MM.1S (cell line): ENCODE measurements at regions not wholly inside any gene's neighbourhood (a gene's known extent, or its start where the extent isn't known, plus 50 kb on each side); places are given as distances from the start of the nearest gene placed in this dataset.

Experiments
- CTCF ChIP-seq: fragments of 300-600 bp; sonication (generic); IDR thresholded peaks from 2 replicates; pipeline ENCODE4 v1.5.1; 2016; ENCODE audit warnings: antibody characterized with exemption, low read length, mixed read lengths
- EZH2 ChIP-seq: fragments of 300-600 bp; sonication (generic); optimal IDR thresholded peaks from 2 replicates; pipeline ENCODE3; 2017; ENCODE audit warnings: low read depth, mild to moderate bottlenecking, antibody characterized with exemption, low read length, mixed read lengths
- EZH2phosphoT487 ChIP-seq: fragments of 300-600 bp; sonication (generic); IDR thresholded peaks from 2 replicates; pipeline ENCODE4 v1.6.1; 2018; ENCODE audit warnings: antibody characterized with exemption, low read length

GRCh38 chr18:77392321-77392720 lies 142.7 kb downstream of the GALR1 start:
- TF ChIP-seq CTCF (no peak), EZH2 (no peak), EZH2phosphoT487 (no peak)
